Esophagus muscularis mucosa (tissue), 3 donors: ENCODE measurements at regions not wholly inside any gene's neighbourhood (a gene's known extent, or its start where the extent isn't known, plus 50 kb on each side); places are given as distances from the start of the nearest gene placed in this dataset.

Experiments
- CTCF ChIP-seq, 3 experiments: fragments of 200-600 bp in 2 of 3; fragments of 450-650 bp in 1 of 3; sonication (generic) in 2 of 3; IDR thresholded peaks; one replicate each; pipeline ENCODE4 v1.5.1; 2017 to 2019; ENCODE audit warnings: antibody characterized with exemption in 3 of 3, mild to moderate bottlenecking in 2 of 3, moderate library complexity in 1 of 3
- EP300 ChIP-seq: sonication (generic); formaldehyde crosslinking; IDR thresholded peaks from one replicate; pipeline ENCODE4 v1.6.1; 2017; ENCODE audit warnings: antibody characterized with exemption

- TF ChIP-seq EP300: no peak
- no peak for TF ChIP-seq CTCF (IDR thresholded peaks at IDR 0.05)
These were observed 212.1 kb upstream of the ZNF521 start for GRCh38 chr18:25563816-25564683.
